Choroid plexus epithelial cell (primary cell): ENCODE measurements at regions not wholly inside any gene's neighbourhood (a gene's known extent, or its start where the extent isn't known, plus 50 kb on each side); places are given as distances from the start of the nearest gene placed in this dataset.
A peak's percentile ranks its signal among the peaks of the same experiment; 100 is the strongest.
"Not testable (repeated sequence)": the region's sequence is repeated elsewhere in the genome, so short reads cannot be mapped to it uniquely, and the experiment has no call there.

Experiments used
- DNase-seq: peaks from one replicate; pipeline ENCODE4 v3.0.0-alpha.2; 2010; ENCODE audit warnings: low read depth
- H3K4me3 ChIP-seq: 2 replicates; pipeline ENCODE4 v1.5.1; 2011; ENCODE audit warnings: low read depth, mild to moderate bottlenecking, control low read depth, low read length, moderate library complexity
- CTCF ChIP-seq: conservative IDR thresholded peaks from 2 replicates; pipeline ENCODE4 v1.5.1; 2011; ENCODE audit warnings: low read depth, mild to moderate bottlenecking, control low read depth, inconsistent platforms, low read length, moderate library complexity

- DNase-seq, result peak; percentile 52
- no peak for TF ChIP-seq CTCF
- H3K4me3 ChIP-seq, result no peak overlapping the region
Observed at GRCh38 chr9:81035171-81035570, 654.2 kb downstream of the TLE1 start.

- no peak for DNase-seq
- no peak for TF ChIP-seq CTCF
- no peak overlapping the region for H3K4me3 ChIP-seq
Observed at GRCh38 chr9:81032831-81033230, 656.5 kb downstream of the TLE1 start.

GRCh38 chr9:81032030-81032572, 657.2 kb downstream of the TLE1 start:
- no peak for TF ChIP-seq CTCF
- H3K4me3 ChIP-seq, result no peak overlapping the region
- DNase-seq, result peak; percentile 96

- no peak for DNase-seq
- no peak overlapping the region for H3K4me3 ChIP-seq
- TF ChIP-seq CTCF, result no peak
Observed at GRCh38 chr9:81031422-81032029, 657.8 kb downstream of the TLE1 start.

- H3K4me3 ChIP-seq, result no peak overlapping the region
- DNase-seq, result no peak
- no peak for TF ChIP-seq CTCF
Observed at GRCh38 chr9:81030027-81030426, 659.3 kb downstream of the TLE1 start.

- no peak overlapping the region for H3K4me3 ChIP-seq
- peak; percentile 96 for DNase-seq
- no peak for TF ChIP-seq CTCF
Observed at GRCh38 chr9:81028504-81028903, 660.8 kb downstream of the TLE1 start.

- H3K4me3 ChIP-seq, result no peak overlapping the region
- peak; percentile 20 for DNase-seq
- TF ChIP-seq CTCF, result no peak
Observed at GRCh38 chr9:81022177-81022576, 667.2 kb downstream of the TLE1 start.

GRCh38 chr9:81014945-81015344, 674.4 kb downstream of the TLE1 start:
- not testable (repeated sequence) for DNase-seq, H3K4me3 ChIP-seq

- H3K4me3 ChIP-seq, DNase-seq: not testable (repeated sequence)
Observed at GRCh38 chr9:81013191-81013590, 676.2 kb downstream of the TLE1 start.
